M059J (cell line): ENCODE measurements at regions not wholly inside any gene's neighbourhood (a gene's known extent, or its start where the extent isn't known, plus 50 kb on each side); places are given as distances from the start of the nearest gene placed in this dataset.

ENCODE experiments used
- DNase-seq: peaks from one replicate; pipeline ENCODE4 v3.0.0-alpha.2; 2012; ENCODE audit warnings: low read depth

GRCh38 chr2:158905341-158905740, 63.1 kb upstream of the TANC1 start:
- no peak for DNase-seq

DNA sequence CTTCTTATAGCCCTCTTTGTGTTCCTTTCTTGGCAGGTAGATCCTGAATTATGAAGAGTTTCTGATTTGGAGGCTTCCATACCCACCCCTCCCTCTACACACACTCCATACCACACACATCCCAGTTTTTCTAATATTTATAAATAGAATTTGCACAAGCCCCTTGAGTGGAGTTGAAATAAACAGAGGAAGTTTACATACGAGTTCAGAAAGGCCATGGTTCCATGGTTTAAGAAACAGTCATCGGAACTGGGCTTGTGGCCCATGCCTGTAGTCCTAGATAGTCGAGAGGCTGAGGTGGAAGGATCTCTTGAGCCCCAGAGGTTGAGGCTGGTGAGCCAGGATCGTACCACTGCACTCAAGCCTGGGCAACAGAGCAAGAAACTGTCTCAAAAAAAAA, 62.7 kb upstream of the TANC1 start:
- DNase-seq = no peak

DNA sequence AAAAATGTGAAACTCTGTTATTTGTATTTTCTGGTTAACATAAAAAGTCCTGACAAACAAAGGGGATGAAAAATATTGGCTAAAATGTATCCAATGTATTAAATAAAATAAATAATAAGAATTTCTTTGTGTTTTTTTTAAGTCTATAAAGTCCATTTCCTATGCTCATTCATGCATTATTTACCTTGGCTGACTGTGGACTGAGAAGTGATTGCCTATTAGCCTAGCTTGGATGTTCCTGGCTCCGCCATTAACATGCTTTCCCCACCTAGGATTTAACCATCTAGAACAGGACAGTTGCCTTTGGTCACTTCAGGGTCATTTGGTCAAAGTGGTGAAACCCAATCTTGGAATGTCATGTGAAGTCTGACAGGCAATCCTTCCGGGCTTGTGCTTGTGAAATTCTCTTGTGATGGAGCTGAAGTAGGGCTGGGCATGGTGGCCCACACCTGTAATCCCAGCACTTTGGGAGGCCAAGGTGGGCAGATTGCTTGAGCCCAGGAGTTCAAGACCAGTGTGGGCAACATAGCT, 60.4 kb upstream of the TANC1 start:
- no peak for DNase-seq

- no peak for DNase-seq
Measured at GRCh38 chr2:158912112-158912511, 56.3 kb upstream of the TANC1 start.

DNA sequence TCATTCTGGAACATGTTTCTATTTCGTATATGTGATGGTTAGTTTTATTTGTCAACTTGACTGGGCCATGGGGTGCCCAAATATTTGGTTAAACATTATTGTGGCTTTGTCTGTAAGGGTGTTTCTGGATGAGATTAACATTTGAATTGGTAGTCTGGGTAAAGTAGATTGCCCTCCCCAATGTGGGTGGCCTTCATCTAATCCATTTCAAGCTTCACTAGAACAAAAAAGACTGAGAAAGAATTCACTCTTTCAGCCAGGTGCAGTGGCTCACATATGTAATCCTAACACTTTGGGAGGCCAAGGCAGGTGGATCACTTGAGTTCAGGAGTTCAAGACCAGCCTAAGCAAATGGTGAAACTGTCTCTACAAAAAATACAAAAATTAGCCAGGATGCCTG, 55.7 kb upstream of the TANC1 start:
- DNase-seq = no peak

DNA sequence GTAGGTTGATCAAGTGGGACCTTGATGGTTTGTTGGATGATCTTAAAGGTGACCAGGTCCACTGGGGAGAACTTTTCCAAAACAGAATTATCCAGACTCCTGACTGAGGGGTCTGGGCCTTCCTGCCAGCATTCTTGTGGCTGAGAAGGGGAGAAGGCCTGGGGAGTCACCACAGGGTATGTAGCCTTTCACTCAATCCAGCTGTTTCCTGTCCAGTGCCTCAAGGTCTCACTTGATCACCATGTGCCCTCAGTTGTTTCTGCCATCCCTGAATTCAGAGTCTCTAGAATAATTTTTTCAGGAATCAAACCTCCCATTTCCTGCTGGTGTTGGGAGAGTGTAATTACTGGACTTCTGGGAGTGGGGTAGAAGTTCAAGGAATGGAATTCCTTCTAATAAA, 54.4 kb upstream of the TANC1 start:
- DNase-seq = no peak

GRCh38 chr2:158914731-158915130, 53.7 kb upstream of the TANC1 start:
- peak; percentile 31 for DNase-seq

- DNase-seq = no peak
Measured at GRCh38 chr2:158917121-158917520, 51.3 kb upstream of the TANC1 start.

- no peak for DNase-seq
Measured at GRCh38 chr2:158918452-158918851, 50.0 kb upstream of the TANC1 start.
